ENCODE measurements at regions not wholly inside any gene's neighbourhood (a gene's known extent, or its start where the extent isn't known, plus 50 kb on each side); places are given as distances from the start of the nearest gene placed in this dataset.

DNA sequence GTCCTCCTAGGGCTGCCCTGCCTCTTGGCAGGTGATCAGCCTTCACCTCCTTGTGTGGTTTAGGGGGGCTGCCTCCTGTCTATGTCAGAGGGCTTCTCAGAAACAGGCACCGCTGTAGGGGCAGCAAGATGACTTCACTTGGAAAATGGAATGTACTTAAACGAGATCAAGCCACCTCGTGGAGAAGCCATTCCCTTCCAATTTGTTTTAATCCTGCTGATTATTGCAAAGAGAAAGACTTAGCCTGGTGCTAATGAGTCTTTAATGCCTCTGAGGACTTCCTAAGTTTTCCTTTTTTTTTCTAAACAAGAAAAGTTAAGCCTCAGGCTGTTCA lies 62.3 kb upstream of the RFLNA start:
- TF ChIP-seq CTCF (IDR thresholded peaks at IDR 0.05), result no peak
- TF ChIP-seq POLR2A (IDR thresholded peaks at IDR 0.05), result no peak

All from testis (tissue), 2 donors.